ENCODE measurements at regions not wholly inside any gene's neighbourhood (a gene's known extent, or its start where the extent isn't known, plus 50 kb on each side); places are given as distances from the start of the nearest gene placed in this dataset.

DNA sequence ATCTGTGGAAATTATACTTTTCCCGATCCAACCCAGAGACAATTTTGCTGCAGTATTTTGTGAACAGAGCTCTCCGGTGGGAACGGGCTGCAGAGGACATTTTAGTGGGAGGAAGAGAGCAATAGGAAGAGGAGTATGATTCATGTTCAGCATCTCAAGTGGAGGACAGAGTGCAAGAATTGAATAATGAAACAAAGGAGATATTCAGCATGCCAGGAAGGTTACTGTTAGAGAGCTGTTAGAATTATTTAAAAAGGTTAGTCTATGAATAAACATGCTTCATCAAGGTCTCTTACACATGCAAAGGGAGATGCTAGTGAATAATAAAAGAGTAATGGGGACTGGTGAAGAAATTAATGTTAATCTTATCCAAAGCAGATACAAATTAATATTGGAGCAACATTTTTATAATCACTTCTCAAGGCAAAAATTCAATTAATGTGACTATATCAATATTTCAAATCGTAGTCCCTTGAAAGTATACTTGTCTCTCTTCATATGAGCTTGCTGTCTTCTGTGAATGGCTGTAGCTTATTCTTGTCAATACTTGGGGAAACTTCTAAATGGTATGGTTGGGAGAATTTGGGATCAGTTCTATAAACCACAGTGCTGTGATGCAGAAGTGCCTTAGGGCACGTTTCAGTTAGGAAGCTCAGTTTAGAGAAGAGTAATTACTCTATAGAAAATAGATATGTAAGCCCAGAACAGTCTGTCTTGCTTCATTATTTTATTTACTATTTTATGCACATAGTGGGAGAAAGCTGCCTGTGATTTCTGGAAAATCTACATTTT is 1165.8 kb downstream of the OLFM4 start:
- TF ChIP-seq POLR2A (IDR thresholded peaks at IDR 0.05; ENCODE audit: low read depth, low read length) = no peak
- TF ChIP-seq, protein P1, sequence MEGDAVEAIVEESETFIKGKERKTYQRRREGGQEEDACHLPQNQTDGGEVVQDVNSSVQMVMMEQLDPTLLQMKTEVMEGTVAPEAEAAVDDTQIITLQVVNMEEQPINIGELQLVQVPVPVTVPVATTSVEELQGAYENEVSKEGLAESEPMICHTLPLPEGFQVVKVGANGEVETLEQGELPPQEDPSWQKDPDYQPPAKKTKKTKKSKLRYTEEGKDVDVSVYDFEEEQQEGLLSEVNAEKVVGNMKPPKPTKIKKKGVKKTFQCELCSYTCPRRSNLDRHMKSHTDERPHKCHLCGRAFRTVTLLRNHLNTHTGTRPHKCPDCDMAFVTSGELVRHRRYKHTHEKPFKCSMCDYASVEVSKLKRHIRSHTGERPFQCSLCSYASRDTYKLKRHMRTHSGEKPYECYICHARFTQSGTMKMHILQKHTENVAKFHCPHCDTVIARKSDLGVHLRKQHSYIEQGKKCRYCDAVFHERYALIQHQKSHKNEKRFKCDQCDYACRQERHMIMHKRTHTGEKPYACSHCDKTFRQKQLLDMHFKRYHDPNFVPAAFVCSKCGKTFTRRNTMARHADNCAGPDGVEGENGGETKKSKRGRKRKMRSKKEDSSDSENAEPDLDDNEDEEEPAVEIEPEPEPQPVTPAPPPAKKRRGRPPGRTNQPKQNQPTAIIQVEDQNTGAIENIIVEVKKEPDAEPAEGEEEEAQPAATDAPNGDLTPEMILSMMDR (IDR thresholded peaks at IDR 0.05; ENCODE audit: extremely low read depth in 1 of 2, insufficient read depth in 1 of 2, low read depth in 1 of 2, low read length in 2 of 2) = no peak
- no peak for TF ChIP-seq EZH2 (IDR thresholded peaks at IDR 0.05; ENCODE audit: borderline replicate concordance, low read depth, low read length, severe bottlenecking)
- TF ChIP-seq POLR2AphosphoS5 (IDR thresholded peaks at IDR 0.05; ENCODE audit: insufficient read depth, low read depth, low read length) = no peak
